Kidney (tissue), 13 donors: ENCODE measurements at regions not wholly inside any gene's neighbourhood (a gene's known extent, or its start where the extent isn't known, plus 50 kb on each side); places are given as distances from the start of the nearest gene placed in this dataset.

Experiments
- DNase-seq, 5 donors: peaks; one replicate each; pipeline ENCODE4 v3.0.0-alpha.2; 2013 to 2020
- FAIRE-seq: peaks from 2 replicates; lab custom pipeline; 2012; peaks lifted over from hg19 to GRCh38; lab: Jason Lieb, UNC
- H3K27ac ChIP-seq, 2 donors: one replicate each; pipeline ENCODE4 v1.7.0; 2013; ENCODE audit warnings: low read depth in 2 of 2, low read length in 2 of 2, inconsistent platforms in 1 of 2
- H3K27me3 ChIP-seq: one replicate; pipeline ENCODE4 v1.7.1; 2013; ENCODE audit warnings: low read length, inconsistent platforms; ENCODE audit not compliant: control insufficient read depth, insufficient read depth
- H3K36me3 ChIP-seq, 3 donors: one replicate each; pipeline versions ENCODE4 v1.7.0 to v1.7.1; 2013; ENCODE audit warnings: low read length in 3 of 3, control low read depth in 1 of 3, inconsistent platforms in 1 of 3; ENCODE audit not compliant: insufficient read depth in 3 of 3, control insufficient read depth in 2 of 3
- H3K4me1 ChIP-seq, 3 donors: one replicate each; pipeline versions ENCODE4 v1.7.0 to v1.7.1; 2013; ENCODE audit warnings: low read length in 3 of 3, inconsistent platforms in 1 of 3, low read depth in 1 of 3; ENCODE audit not compliant: control insufficient read depth in 2 of 3, insufficient read depth in 2 of 3
- H3K4me3 ChIP-seq, 3 donors: one replicate each; pipeline versions ENCODE4 v1.7.0 to v1.8.1; 2013; ENCODE audit warnings: low read length in 3 of 3, control low read depth in 1 of 3, inconsistent platforms in 1 of 3
- H3K9ac ChIP-seq, 3 donors: one replicate each; pipeline versions ENCODE4 v1.7.0 to v1.7.1; 2013; ENCODE audit warnings: low read length in 3 of 3, control low read depth in 1 of 3, inconsistent platforms in 1 of 3
- H3K9me3 ChIP-seq, 3 donors: one replicate each; pipeline versions ENCODE4 v1.7.0 to v1.7.1; 2013; ENCODE audit warnings: low read length in 3 of 3, control low read depth in 1 of 3, inconsistent platforms in 1 of 3; ENCODE audit not compliant: control insufficient read depth in 2 of 3, insufficient read depth in 1 of 3
- intact Hi-C: fragments of 100-400 bp; cut with DNase I; formaldehyde crosslinking; loops from one replicate; pipeline ENCODE4 v1.11.1; 2022
- TF ChIP-seq, protein P1 (sequence below): IDR thresholded peaks from 3 replicates; pipeline ENCODE4 v1.5.1; 2012; ENCODE audit warnings: mild to moderate bottlenecking, moderate library complexity, borderline replicate concordance; ENCODE audit not compliant: insufficient read depth; ENCODE audit errors: extremely low read depth
- donor health status: control.
- donor health status: control.
- donor health status: control.
- donor health status: control.
- donor health status: control.
- donor health status: DM: yes; HTN: yes; CAD: no.
- donor health status: Normal renal cell carcinoma (clear cell type).

DNA sequence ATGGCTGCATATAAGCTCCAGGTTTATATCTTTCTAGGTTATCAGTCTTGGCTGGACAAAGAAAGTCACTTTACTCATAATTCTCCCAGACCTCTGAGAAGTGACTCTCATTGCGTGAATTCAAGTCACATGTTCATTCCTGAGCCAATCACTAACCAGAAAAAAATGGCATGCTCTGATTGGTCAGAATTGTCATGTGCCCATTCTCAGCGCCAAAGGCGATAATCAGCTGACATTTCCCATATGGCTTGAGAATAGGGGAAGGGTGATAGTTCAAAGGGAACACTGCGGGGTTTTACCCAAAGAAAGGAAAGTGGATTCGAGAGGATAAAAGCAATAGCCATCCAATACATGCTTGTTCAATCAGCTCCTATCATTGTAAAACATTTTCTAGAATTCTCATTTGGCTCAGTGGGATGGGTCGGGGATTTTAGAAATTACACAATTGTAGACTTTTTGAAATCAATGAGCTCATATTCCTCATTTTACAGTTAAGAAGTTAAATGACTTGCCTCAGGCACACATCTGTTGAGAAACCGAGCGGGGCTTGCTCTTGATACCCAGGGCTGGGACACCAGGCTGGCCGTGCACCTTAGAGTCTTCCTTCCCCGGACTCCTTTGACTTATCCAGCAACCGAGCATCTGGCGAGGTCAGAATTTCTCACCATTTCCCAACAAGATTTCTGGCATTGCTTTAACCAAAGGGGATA is 454.0 kb upstream of the TBX3 start:
- no peak overlapping the region for H3K27ac ChIP-seq
- H3K9me3 ChIP-seq, result no peaks in the 10 kb centered on the region
- TF ChIP-seq, protein P1, sequence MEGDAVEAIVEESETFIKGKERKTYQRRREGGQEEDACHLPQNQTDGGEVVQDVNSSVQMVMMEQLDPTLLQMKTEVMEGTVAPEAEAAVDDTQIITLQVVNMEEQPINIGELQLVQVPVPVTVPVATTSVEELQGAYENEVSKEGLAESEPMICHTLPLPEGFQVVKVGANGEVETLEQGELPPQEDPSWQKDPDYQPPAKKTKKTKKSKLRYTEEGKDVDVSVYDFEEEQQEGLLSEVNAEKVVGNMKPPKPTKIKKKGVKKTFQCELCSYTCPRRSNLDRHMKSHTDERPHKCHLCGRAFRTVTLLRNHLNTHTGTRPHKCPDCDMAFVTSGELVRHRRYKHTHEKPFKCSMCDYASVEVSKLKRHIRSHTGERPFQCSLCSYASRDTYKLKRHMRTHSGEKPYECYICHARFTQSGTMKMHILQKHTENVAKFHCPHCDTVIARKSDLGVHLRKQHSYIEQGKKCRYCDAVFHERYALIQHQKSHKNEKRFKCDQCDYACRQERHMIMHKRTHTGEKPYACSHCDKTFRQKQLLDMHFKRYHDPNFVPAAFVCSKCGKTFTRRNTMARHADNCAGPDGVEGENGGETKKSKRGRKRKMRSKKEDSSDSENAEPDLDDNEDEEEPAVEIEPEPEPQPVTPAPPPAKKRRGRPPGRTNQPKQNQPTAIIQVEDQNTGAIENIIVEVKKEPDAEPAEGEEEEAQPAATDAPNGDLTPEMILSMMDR, result no peak
- no peaks in the 10 kb centered on the region for H3K4me1 ChIP-seq
- intact Hi-C loops, result no loop called here
- DNase-seq, result no peak
- FAIRE-seq, result no peak
- no peaks in the 10 kb centered on the region for H3K36me3 ChIP-seq
- H3K27me3 ChIP-seq, result no peaks in the 10 kb centered on the region
- no peak overlapping the region for H3K9ac ChIP-seq
- H3K4me3 ChIP-seq, result no peak overlapping the region

DNA sequence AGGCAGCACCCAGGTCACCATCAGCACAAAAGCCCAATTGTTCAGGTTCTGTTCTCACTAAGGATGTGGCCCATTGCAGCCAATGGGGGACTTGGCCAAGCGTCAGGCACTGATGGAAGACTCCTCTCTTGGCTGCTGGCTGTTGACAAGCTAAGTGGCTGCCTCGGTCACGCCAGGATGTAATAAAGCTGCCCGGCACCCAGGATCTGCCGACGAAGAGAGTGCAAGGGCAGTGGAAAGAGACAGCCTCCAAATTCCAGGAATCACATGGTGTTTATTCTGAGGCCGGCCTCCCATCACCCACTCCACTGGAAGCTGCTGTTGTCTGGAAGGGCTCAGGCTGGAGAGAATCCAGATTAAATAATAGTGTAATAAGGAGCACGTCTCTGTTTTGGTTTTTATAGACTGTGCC is 451.8 kb upstream of the TBX3 start:
- Histone ChIP-seq H3K36me3 (no peaks in the 10 kb centered on the region), H3K27ac (no peak overlapping the region), H3K27me3 (no peaks in the 10 kb centered on the region), H3K9me3 (no peaks in the 10 kb centered on the region), H3K4me3 (no peak overlapping the region), H3K4me1 (no peaks in the 10 kb centered on the region), H3K9ac (no peak overlapping the region)
- DNase-seq, result peak; percentile 32 to 91 (median 48)
- no peak for FAIRE-seq
- TF ChIP-seq, protein P1, result no peak
- intact Hi-C loops, result no loop called here

DNA sequence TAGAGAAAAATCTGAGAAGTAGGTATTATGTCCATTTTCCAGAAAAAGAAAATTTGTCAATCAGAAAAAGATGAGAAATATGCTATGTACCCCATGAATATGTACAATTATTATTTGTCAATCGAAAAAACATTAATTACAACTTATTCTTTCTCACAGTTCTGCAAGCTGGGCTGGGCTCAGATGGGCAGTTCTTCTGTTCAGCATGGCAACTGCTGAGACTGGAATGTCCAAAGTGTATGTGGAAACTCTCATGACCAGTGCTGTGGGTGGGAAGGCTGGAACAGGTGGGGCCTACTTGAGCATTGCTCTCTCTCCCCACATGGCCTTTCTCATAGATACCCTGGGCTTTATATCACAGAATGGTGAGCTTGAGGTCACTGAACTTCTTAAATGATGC is 450.3 kb upstream of the TBX3 start:
- no peaks in the 10 kb centered on the region for H3K9me3 ChIP-seq
- FAIRE-seq, result no peak
- H3K27ac ChIP-seq, result no peak overlapping the region
- H3K27me3 ChIP-seq, result no peaks in the 10 kb centered on the region
- no peaks in the 10 kb centered on the region for H3K4me1 ChIP-seq
- TF ChIP-seq, protein P1, result no peak
- no peak overlapping the region for H3K9ac ChIP-seq
- no peaks in the 10 kb centered on the region for H3K36me3 ChIP-seq
- no peak overlapping the region for H3K4me3 ChIP-seq
- intact Hi-C loops, result no loop called here
- no peak for DNase-seq

DNA sequence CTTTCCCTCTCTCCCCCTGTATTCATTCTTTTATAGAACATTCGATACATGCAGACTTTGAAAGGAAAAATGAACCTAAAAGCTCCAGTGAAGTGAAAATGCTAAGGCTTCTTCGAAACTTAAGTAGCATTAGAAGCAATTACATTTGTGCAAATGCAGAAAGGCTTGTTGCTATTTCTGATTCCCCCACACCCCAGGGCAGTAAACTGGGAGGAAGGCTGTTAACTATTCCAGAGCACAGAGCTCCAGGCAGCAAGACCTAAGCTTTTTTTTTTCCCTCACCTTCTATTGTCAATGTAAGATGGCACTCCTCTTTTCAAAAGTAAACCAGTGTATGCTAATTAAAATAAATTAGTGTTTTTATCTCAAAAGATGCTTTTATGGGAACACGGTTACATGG is 448.9 kb upstream of the TBX3 start:
- no peaks in the 10 kb centered on the region for H3K9me3 ChIP-seq
- intact Hi-C loops, result no loop called here
- no peak overlapping the region for H3K27ac ChIP-seq
- no peaks in the 10 kb centered on the region for H3K36me3 ChIP-seq
- H3K9ac ChIP-seq, result no peak overlapping the region
- H3K27me3 ChIP-seq, result no peaks in the 10 kb centered on the region
- H3K4me1 ChIP-seq, result no peaks in the 10 kb centered on the region
- TF ChIP-seq, protein P1, result no peak
- no peak overlapping the region for H3K4me3 ChIP-seq
- FAIRE-seq (no peak), DNase-seq (no peak)
